Stomach (tissue), 8 donors: ENCODE measurements at regions not wholly inside any gene's neighbourhood (a gene's known extent, or its start where the extent isn't known, plus 50 kb on each side); places are given as distances from the start of the nearest gene placed in this dataset.
A peak's percentile ranks its signal among the peaks of the same experiment; 100 is the strongest.

Experiments
- DNase-seq, 2 donors: peaks; one replicate each; pipeline versions ENCODE4 v3.0.0 to v3.0.0-alpha.2; 2013 to 2019
- H3K27ac ChIP-seq, 5 donors: fragments of 200-600 bp in 4 of 5; sonication (generic) in 4 of 5; one replicate each; pipeline ENCODE4 v1.5.1; 2013 to 2019; ENCODE audit warnings: mild to moderate bottlenecking in 1 of 5, moderate library complexity in 1 of 5
- H3K27me3 ChIP-seq, 3 donors: fragments of 200-600 bp; sonication (generic); one replicate each; pipeline ENCODE4 v1.5.1; 2017 to 2019; ENCODE audit warnings: mixed run types in 1 of 3
- H3K36me3 ChIP-seq, 4 donors: fragments of 200-600 bp; sonication (generic); 1 replicate in 3 of 4; 2 replicates in 1 of 4; pipeline ENCODE4 v1.5.1; 2016 to 2019
- H3K4me1 ChIP-seq, 4 donors: fragments of 200-600 bp; sonication (generic); one replicate each; pipeline ENCODE4 v1.5.1; 2016 to 2019
- H3K4me3 ChIP-seq, 4 donors: fragments of 200-600 bp; sonication (generic) in 3 of 4; one replicate each; pipeline ENCODE4 v1.5.1; 2016 to 2019; ENCODE audit warnings: mild to moderate bottlenecking in 1 of 4
- H3K9me3 ChIP-seq, 4 donors: fragments of 200-600 bp; sonication (generic); one replicate each; pipeline ENCODE4 v1.5.1; 2016 to 2019
- EP300 ChIP-seq: sonication (generic); formaldehyde crosslinking; IDR thresholded peaks from one replicate; pipeline ENCODE4 v1.6.1; 2017; ENCODE audit warnings: antibody characterized with exemption
- POLR2A ChIP-seq, 4 donors: fragments of 450-650 bp; IDR thresholded peaks; one replicate each; pipeline ENCODE4 v1.6.1; 2016; ENCODE audit warnings: antibody characterized with exemption in 4 of 4, control low read depth in 2 of 4, mild to moderate bottlenecking in 1 of 4, moderate library complexity in 1 of 4
- POLR2AphosphoS5 ChIP-seq, 3 donors: sonication (generic); formaldehyde crosslinking; IDR thresholded peaks; one replicate each; pipeline ENCODE4 v1.6.1; 2016; ENCODE audit warnings: antibody characterized with exemption in 3 of 3
- WGBS, 5 donors: extraction: QIAGEN DNeasy Blood & Tissue Kit in 3 of 5; methylation state at CpG; one replicate each; pipeline versions ENCODE4 v1.1.5 to v1.1.7; 2013 to 2018; 5-methylcytosine and 5-hydroxymethylcytosine counted together
- intact Hi-C: fragments of 100-400 bp; cut with DNase I; formaldehyde crosslinking; loops from one replicate; pipeline ENCODE4 v1.15.1; 2023; ENCODE audit warnings: low total_unique reads
- TF ChIP-seq, protein P1 (sequence below), 7 experiments: fragments of 450-650 bp in 4 of 7; fragments of 200-600 bp in 3 of 7; sonication (generic) in 3 of 7; IDR thresholded peaks; one replicate each; pipeline ENCODE4 v1.5.1; 2016 to 2019; ENCODE audit warnings: antibody characterized with exemption in 7 of 7, control low read depth in 2 of 7, mild to moderate bottlenecking in 1 of 7
- donor health status: healthy with polysubstance abuse.
- donor health status: Bipolar disorder and iron deficiency.
- donor health status: healthy.

DNA sequence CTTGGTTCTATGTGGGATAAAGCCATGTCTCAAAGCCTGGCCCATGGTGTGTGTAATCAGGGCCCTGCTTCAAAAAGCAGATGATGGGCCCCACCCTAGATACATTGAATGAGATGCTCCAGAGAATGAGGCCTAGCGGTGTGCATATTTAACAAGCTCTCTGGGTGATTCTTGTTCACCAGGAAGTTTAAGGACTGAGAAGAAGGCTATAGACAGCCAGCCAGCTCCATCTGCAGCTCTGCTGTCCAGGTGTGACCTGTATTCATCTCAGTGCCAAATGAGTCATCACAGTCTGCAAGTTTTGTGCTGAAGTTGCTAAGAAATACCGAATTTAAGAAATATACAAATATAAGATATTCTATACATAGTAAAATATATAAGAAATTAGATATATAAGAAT, 182.0 kb upstream of the RUNX1 start:
- intact Hi-C loops = no loop called here
- H3K27me3 ChIP-seq = no peaks in the 10 kb centered on the region
- H3K9me3 ChIP-seq = peaks cover 0 to 4% (median under 1%) of the 10 kb centered on the region in 4 donors
- H3K4me1 ChIP-seq = peaks cover 5 to 23% (median 8%) of the 10 kb centered on the region in 4 donors
- TF ChIP-seq, protein P1, sequence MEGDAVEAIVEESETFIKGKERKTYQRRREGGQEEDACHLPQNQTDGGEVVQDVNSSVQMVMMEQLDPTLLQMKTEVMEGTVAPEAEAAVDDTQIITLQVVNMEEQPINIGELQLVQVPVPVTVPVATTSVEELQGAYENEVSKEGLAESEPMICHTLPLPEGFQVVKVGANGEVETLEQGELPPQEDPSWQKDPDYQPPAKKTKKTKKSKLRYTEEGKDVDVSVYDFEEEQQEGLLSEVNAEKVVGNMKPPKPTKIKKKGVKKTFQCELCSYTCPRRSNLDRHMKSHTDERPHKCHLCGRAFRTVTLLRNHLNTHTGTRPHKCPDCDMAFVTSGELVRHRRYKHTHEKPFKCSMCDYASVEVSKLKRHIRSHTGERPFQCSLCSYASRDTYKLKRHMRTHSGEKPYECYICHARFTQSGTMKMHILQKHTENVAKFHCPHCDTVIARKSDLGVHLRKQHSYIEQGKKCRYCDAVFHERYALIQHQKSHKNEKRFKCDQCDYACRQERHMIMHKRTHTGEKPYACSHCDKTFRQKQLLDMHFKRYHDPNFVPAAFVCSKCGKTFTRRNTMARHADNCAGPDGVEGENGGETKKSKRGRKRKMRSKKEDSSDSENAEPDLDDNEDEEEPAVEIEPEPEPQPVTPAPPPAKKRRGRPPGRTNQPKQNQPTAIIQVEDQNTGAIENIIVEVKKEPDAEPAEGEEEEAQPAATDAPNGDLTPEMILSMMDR (IDR thresholded peaks at IDR 0.05) = no peak
- TF ChIP-seq POLR2AphosphoS5 (IDR thresholded peaks at IDR 0.05) = no peak
- TF ChIP-seq POLR2A (IDR thresholded peaks at IDR 0.05) = no peak
- TF ChIP-seq EP300 = no peak
- no peak overlapping the region for H3K4me3 ChIP-seq
- no peaks in the 10 kb centered on the region for H3K36me3 ChIP-seq
- no peak for DNase-seq
- H3K27ac ChIP-seq = no peak overlapping the region
- 84 to 93% (median 84%) methylated on average over 2 of the region's 2 CpGs for whole genome bisulfite sequencing, 5 donors

GRCh38 chr21:35229290-35229689, 180.2 kb upstream of the RUNX1 start:
- no peaks in the 10 kb centered on the region for H3K36me3 ChIP-seq
- H3K9me3 ChIP-seq = no peaks in the 10 kb centered on the region
- 56 to 69% (median 63%) methylated on average over 3 of the region's 3 CpGs for WGBS, 5 donors
- peaks cover 5 to 25% (median 9%) of the 10 kb centered on the region in 4 donors for H3K4me1 ChIP-seq
- no peak for TF ChIP-seq POLR2AphosphoS5 (IDR thresholded peaks at IDR 0.05)
- TF ChIP-seq POLR2A (IDR thresholded peaks at IDR 0.05) = no peak
- TF ChIP-seq, protein P1 (IDR thresholded peaks at IDR 0.05) = no peak
- no peak for TF ChIP-seq EP300
- H3K4me3 ChIP-seq = no peak overlapping the region
- no peak for DNase-seq
- H3K27me3 ChIP-seq = no peaks in the 10 kb centered on the region
- intact Hi-C loops = no loop called here
- no peak overlapping the region for H3K27ac ChIP-seq

GRCh38 chr21:35227786-35228185, 178.7 kb upstream of the RUNX1 start:
- DNase-seq = no peak

DNA sequence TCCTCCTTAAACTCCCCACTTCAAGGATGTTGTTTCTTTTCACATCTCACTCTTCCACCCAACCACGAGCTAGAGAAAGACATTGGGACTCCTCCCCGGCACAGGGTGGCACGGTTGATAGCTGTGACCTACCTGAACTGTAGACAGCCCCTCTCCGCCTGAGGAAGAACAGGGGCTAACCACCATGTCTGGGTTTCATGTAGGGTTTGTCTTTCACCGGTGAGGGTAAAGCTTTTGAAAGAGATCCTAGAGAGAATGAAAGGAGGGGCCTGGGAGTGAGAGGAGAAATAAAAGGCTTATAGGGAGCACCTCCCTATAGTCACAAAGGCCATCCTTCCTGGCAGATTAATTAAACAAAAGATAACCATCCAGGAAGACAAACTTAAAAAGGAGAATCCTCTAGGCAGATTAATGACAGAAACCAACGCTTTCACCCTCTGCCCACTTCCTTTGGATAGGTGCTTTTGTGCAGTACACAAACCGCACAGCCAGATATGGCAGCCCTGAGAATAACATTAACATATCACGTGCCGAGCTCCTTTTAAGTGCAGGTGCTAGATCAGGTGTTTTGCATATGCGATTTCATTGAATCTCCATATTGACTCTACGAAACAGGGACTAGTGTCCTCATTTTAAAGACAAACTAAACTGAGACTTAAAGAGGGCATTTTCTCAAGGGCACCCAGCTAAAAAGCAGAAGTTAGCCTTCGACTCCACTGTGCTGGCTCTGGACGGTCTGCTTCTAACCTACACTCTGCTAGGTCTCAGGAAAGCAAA, 178.1 kb upstream of the RUNX1 start:
- Histone ChIP-seq H3K27me3 (no peaks in the 10 kb centered on the region), H3K27ac (peak overlapping the region in 1 of 5 donors; percentile 43), H3K4me1 (peaks cover 0 to 25% (median 9%) of the 10 kb centered on the region in 4 donors), H3K9me3 (no peaks in the 10 kb centered on the region), H3K36me3 (no peaks in the 10 kb centered on the region), H3K4me3 (no peak overlapping the region)
- DNase-seq = no peak
- WGBS, 5 donors = 71 to 74% (median 72%) methylated on average over 13 of the region's 13 CpGs
- no peak for TF ChIP-seq EP300
- TF ChIP-seq POLR2A (IDR thresholded peaks at IDR 0.05) = no peak
- no peak for TF ChIP-seq POLR2AphosphoS5 (IDR thresholded peaks at IDR 0.05)
- TF ChIP-seq, protein P1 (IDR thresholded peaks at IDR 0.05) = no peak
- intact Hi-C loops = no loop called here

More at GRCh38 chr21:35227786-35228185, 178.7 kb upstream of the RUNX1 start:
- H3K4me3 ChIP-seq = no peak overlapping the region
- H3K4me1 ChIP-seq = peaks cover 5 to 24% (median 9%) of the 10 kb centered on the region in 4 donors
- WGBS, 5 donors = 79 to 90% (median 87%) methylated on average over 5 of the region's 5 CpGs
- TF ChIP-seq, protein P1 (IDR thresholded peaks at IDR 0.05) = no peak
- TF ChIP-seq POLR2A (IDR thresholded peaks at IDR 0.05) (no peak), POLR2AphosphoS5 (IDR thresholded peaks at IDR 0.05) (no peak), EP300 (no peak)
- H3K27me3 ChIP-seq = no peaks in the 10 kb centered on the region
- H3K9me3 ChIP-seq = no peaks in the 10 kb centered on the region
- intact Hi-C loops = no loop called here
- H3K36me3 ChIP-seq = no peaks in the 10 kb centered on the region
- peak overlapping the region in 1 of 5 donors; percentile 43 for H3K27ac ChIP-seq
